Skeletal muscle cell (primary cell): ENCODE measurements at regions not wholly inside any gene's neighbourhood (a gene's known extent, or its start where the extent isn't known, plus 50 kb on each side); places are given as distances from the start of the nearest gene placed in this dataset.

Experiments
- DNase-seq: peaks from one replicate; pipeline ENCODE4 v3.0.0-alpha.2; 2010; ENCODE audit warnings: low read depth
- H3K4me3 ChIP-seq: 2 replicates; pipeline ENCODE4 v1.5.1; 2011; ENCODE audit warnings: low read depth, mild to moderate bottlenecking, control low read depth, low read length, moderate library complexity

DNA sequence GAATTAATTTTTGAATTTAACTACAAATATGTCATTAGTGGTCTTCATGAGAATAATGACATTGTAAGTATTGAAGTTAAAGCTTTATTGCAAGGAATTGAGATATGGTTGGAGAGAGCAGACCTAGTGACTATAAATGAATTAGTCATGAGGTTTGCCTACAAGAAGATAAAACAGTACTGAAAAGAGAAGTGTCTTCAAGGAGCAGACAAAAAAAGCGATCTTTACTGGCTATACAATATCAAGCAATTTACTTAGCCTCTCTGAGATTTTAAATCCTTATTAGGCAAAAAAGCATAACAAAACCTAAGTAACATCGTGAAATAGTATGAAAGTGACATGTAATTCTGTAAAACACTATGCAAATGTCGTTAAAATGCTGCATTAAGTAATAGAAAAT lies 435.1 kb upstream of the PCDH20 start:
- H3K4me3 ChIP-seq, result no peak overlapping the region

DNA sequence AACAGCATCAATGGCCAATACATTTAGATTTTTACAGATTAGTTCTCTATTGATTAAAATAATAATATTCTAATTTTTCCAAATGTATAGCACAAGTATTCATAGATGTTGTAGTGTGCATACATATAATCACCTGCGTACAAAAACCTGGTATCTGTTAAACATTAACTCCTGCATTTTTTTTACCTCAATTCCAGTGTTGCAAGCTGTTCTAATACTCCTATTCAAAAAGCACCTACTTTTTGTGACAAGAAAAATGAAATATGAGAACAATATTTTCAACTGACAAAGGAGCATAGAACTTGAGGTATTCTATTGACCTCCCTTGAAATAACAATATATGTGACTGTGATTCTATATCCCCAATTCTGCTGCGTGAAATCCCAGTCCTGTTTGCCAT lies 422.9 kb upstream of the PCDH20 start:
- H3K4me3 ChIP-seq, result no peak overlapping the region
- DNase-seq, result no peak

More for the DNA sequence above, 435.1 kb upstream of the PCDH20 start:
- DNase-seq, result no peak

DNA sequence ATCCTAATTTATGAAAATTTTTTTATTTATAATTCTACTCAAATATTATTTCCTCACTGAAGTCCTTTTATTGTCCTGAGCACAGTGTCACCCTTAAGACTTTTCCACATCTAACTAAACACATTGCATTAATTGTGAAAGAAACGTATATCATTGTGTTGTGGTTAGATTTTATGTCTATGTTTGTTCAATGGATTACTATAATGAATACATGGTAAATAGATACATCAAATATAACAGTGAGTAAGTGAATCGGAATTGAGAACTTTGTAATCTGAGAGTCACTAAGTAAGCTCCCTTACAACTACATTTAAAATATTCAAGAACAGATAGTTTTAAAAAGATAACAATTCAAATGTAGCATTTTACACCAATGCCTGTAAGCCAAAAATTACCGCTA lies 417.6 kb upstream of the PCDH20 start:
- H3K4me3 ChIP-seq, result no peak overlapping the region
- no peak for DNase-seq

- no peak overlapping the region for H3K4me3 ChIP-seq
- DNase-seq, result no peak
Observed at GRCh38 chr13:61831026-61831425, 415.4 kb upstream of the PCDH20 start.

- no peak overlapping the region for H3K4me3 ChIP-seq
- no peak for DNase-seq
Observed at GRCh38 chr13:61830475-61830874, 414.8 kb upstream of the PCDH20 start.

DNA sequence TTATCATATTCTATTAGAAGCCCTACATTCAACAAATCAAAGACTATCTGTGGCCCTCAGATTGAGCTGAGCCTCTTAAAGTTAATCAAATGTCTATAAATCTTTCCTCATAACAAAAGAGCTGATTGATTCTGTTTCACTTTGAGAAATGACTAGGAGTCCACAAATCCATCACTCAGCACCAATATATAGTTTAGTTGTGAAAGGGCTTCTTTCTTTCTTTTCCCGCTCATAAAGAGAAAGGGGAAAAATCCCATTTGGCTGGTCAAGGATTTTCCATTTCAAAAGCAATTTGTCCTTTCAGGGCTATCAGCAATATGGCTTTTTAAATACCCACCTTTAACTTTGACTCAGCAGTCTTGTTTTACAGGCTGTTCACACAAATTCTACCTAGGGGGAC lies 408.5 kb upstream of the PCDH20 start:
- H3K4me3 ChIP-seq, result no peak overlapping the region
- DNase-seq, result no peak

DNA sequence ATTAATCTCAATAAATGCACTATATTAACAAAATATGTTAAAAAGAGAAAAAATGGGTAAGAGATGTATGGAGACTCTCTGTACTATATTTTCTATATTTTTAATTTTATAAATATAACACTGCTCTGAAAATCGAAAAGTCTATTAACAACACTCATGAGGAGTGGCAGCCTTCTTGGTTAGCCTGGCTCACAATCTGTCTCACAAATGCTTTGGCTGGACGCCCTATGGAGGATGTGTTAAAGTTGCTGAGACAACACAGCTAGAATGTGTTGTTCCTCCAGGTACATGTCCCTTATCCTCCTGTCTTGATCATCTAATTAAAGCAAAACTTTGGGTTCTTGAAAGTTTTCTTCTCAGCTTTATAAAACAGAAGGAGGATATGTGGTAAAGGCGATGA lies 396.6 kb upstream of the PCDH20 start:
- no peak for DNase-seq
- no peak overlapping the region for H3K4me3 ChIP-seq

DNA sequence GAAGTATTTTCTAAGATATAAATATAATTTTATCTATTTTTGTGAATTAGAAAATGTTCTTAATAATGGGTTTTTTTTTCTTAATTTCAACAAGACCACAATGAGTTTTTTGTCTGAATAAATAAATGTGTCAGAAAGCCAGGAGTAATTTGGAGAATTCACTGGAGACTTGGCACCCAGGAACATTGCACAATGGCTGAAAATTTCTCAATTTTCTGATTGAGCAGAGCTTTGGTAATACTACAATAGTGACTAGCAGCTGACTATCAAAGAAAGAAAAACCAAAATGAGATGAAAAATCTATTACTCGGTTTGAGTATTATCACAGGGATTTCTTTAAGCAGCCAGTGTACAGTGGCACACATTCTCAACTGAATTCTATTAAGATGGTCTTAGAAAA lies 394.4 kb upstream of the PCDH20 start:
- no peak for DNase-seq
- H3K4me3 ChIP-seq, result no peak overlapping the region

GRCh38 chr13:61797397-61797796 lies 381.7 kb upstream of the PCDH20 start:
- DNase-seq, result no peak

GRCh38 chr13:61795580-61795979 lies 379.9 kb upstream of the PCDH20 start:
- no peak for DNase-seq
- no peak overlapping the region for H3K4me3 ChIP-seq

More at GRCh38 chr13:61797397-61797796, 381.7 kb upstream of the PCDH20 start:
- no peak overlapping the region for H3K4me3 ChIP-seq

- DNase-seq, result no peak
Observed at GRCh38 chr13:61779456-61779855, 363.8 kb upstream of the PCDH20 start.

DNA sequence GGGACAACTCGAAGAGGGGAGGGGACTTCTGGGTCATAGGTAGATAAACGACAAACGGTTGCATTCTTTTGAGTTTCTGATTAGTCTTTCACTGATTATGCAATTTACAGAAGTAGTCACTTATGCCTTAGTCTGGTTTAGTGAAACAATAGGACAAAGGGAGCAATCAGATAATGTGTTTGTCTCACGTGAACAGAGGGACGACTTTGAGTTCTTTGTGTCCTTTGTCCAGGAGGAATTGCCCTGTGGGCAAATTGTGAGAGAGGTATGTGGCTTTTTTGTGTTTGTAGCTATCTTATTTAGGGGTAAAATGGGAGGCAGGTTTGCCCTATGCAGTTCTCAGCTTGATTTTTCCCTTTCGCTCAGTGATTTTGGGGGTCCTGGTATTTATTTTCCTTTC lies 362.9 kb upstream of the PCDH20 start:
- DNase-seq, result no peak
- H3K4me3 ChIP-seq, result no peak overlapping the region

More at GRCh38 chr13:61779456-61779855, 363.8 kb upstream of the PCDH20 start:
- H3K4me3 ChIP-seq, result no peak overlapping the region

DNA sequence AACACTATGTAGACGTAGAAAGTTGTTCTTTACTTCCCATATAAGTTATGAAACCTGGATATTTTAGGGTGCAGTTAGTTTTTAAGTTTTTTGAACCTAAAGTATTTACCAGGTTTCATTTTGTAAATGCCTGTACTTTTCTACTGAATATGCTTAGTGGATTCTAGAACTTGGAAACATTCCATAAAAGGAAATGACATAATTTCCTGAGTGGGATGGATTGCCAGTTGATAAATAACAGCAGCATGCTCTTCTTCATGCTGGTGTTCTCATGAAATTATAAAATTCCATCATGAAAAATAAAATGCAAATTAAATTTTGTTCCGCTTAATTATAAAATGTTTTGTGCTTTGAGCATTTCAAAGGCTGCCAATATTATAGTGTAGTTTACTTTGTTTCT lies 362.2 kb upstream of the PCDH20 start:
- DNase-seq, result peak; percentile 12
- H3K4me3 ChIP-seq, result no peak overlapping the region

DNA sequence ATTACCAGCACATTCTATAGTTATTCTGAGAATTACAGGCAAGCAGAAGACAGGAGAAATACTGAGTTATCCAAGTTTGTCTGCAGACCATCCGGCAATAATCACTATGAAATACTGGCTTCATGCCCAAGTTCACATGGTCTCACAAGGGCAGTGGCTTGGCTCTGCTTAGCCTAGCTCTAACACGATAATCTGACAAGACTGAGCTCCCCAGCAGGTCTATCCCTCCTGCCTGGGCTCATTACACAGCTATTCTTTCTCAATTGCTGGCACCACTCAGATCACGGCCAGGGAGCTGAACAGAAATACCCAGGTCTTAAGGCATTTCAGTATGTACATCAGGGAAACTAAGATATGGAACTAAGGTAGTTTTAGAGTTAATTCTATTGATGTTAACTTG lies 361.6 kb upstream of the PCDH20 start:
- peak; percentile 70 for DNase-seq
- no peak overlapping the region for H3K4me3 ChIP-seq

DNA sequence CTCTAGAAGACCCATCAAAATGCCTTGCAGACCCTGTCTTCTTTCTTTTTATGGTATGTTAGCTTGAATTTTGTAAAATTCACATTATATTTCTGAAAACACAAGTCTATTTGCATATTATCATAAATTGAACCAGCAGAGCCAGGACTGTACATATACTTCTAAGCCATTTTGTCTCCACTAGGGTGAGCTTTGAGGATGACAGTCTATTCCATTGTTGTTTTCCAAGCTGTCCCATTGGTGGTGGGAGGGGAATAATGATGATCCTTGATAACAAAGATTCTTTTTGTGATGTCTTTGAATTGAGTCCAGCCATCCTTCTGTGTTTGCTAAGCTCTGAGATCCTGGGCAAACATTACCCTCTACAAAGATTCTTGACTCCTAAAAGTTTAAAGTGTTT lies 359.3 kb upstream of the PCDH20 start:
- no peak for DNase-seq
- H3K4me3 ChIP-seq, result no peak overlapping the region

GRCh38 chr13:61770681-61771080 lies 355.0 kb upstream of the PCDH20 start:
- no peak for DNase-seq
- H3K4me3 ChIP-seq, result no peak overlapping the region

- no peak for DNase-seq
- H3K4me3 ChIP-seq, result no peak overlapping the region
Observed at GRCh38 chr13:61768175-61768574, 352.5 kb upstream of the PCDH20 start.

DNA sequence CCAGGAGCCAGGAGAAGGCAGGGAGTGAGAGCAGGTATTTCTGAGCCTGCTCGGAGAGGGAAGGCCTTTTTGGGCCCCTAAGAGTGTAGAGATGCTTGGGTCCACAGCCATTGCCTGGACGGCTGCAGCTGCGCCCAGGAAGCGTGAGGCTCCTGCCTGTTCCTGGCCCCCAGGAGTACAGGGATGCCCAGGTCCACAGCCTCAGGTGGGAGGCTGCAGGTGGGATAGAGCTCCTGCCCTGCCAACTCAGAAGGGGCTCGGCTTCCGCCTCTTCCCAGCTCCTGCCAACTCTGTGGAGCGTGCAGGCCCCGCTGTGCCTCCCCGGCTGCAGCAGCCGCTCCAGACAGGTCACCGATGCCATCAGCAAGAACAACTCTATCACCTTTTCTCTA lies 351.0 kb upstream of the PCDH20 start:
- no peak overlapping the region for H3K4me3 ChIP-seq
- no peak for DNase-seq

- no peak overlapping the region for H3K4me3 ChIP-seq
- DNase-seq, result no peak
Observed at GRCh38 chr13:61765940-61766666, 350.5 kb upstream of the PCDH20 start.

- DNase-seq, result no peak
- no peak overlapping the region for H3K4me3 ChIP-seq
Observed at GRCh38 chr13:61765181-61765742, 349.6 kb upstream of the PCDH20 start.

GRCh38 chr13:61761690-61762089 lies 346.0 kb upstream of the PCDH20 start:
- H3K4me3 ChIP-seq, result no peak overlapping the region
- DNase-seq, result no peak
